ENCODE measurements at regions not wholly inside any gene's neighbourhood (a gene's known extent, or its start where the extent isn't known, plus 50 kb on each side); places are given as distances from the start of the nearest gene placed in this dataset.

- no peak for TF ChIP-seq CTCF (IDR thresholded peaks at IDR 0.05; ENCODE audit: insufficient read depth, missing control alignments)
- DNase-seq (ENCODE audit: insufficient read length, low spot score) (no peak), FAIRE-seq (no peak)
These were observed 176.1 kb upstream of the MVB12B start for GRCh38 chr9:126150411-126151030.

- no peak for FAIRE-seq
- DNase-seq (ENCODE audit: insufficient read length, low spot score): no peak
- TF ChIP-seq CTCF (IDR thresholded peaks at IDR 0.05; ENCODE audit: insufficient read depth, missing control alignments): no peak
These were observed 175.5 kb upstream of the MVB12B start for GRCh38 chr9:126151031-126151685.

GRCh38 chr9:126151686-126152134 lies 174.9 kb upstream of the MVB12B start:
- DNase-seq (ENCODE audit: insufficient read length, low spot score) (no peak), FAIRE-seq (no peak)
- no peak for TF ChIP-seq CTCF (IDR thresholded peaks at IDR 0.05; ENCODE audit: insufficient read depth, missing control alignments)

GRCh38 chr9:126152622-126153362 lies 173.8 kb upstream of the MVB12B start:
- DNase-seq (ENCODE audit: insufficient read length, low spot score): no peak
- no peak for FAIRE-seq
- no peak for TF ChIP-seq CTCF (IDR thresholded peaks at IDR 0.05; ENCODE audit: insufficient read depth, missing control alignments)

GRCh38 chr9:126153382-126153781 lies 173.2 kb upstream of the MVB12B start:
- FAIRE-seq (no peak), DNase-seq (ENCODE audit: insufficient read length, low spot score) (no peak)
- no peak for TF ChIP-seq CTCF (IDR thresholded peaks at IDR 0.05; ENCODE audit: insufficient read depth, missing control alignments)

GRCh38 chr9:126154182-126154827 lies 172.3 kb upstream of the MVB12B start:
- TF ChIP-seq CTCF (IDR thresholded peaks at IDR 0.05; ENCODE audit: insufficient read depth, missing control alignments): no peak
- FAIRE-seq (no peak), DNase-seq (ENCODE audit: insufficient read length, low spot score) (no peak)

All from D721Med (cell line).